H9 (cell line): ENCODE measurements at regions not wholly inside any gene's neighbourhood (a gene's known extent, or its start where the extent isn't known, plus 50 kb on each side); places are given as distances from the start of the nearest gene placed in this dataset.

Experiments
- DNase-seq: peaks from one replicate; pipeline ENCODE4 v3.0.0-alpha.2; 2017
- H2AFZ ChIP-seq: one replicate; pipeline ENCODE4 v1.6.1; 2013; ENCODE audit warnings: mild to moderate bottlenecking, low read length, control low read depth, moderate library complexity
- H2AK5ac ChIP-seq: 2 replicates; pipeline ENCODE4 v1.6.1; 2013; ENCODE audit warnings: low read length, control low read depth, mixed read lengths; ENCODE audit not compliant: insufficient read length
- H2BK120ac ChIP-seq: one replicate; pipeline ENCODE4 v1.6.1; 2013; ENCODE audit warnings: low read depth, mild to moderate bottlenecking, low read length, control low read depth, inconsistent platforms; ENCODE audit not compliant: poor library complexity, severe bottlenecking
- H2BK12ac ChIP-seq: 2 replicates; pipeline ENCODE4 v1.6.1; 2013; ENCODE audit warnings: low read length, control low read depth, mixed read lengths, low read depth; ENCODE audit not compliant: insufficient read length
- H2BK15ac ChIP-seq: 2 replicates; pipeline ENCODE4 v1.6.1; 2013; ENCODE audit warnings: low read depth, low read length, control low read depth
- H2BK20ac ChIP-seq: one replicate; pipeline ENCODE4 v1.6.1; 2013; ENCODE audit warnings: low read depth, mild to moderate bottlenecking, low read length, control low read depth, inconsistent platforms; ENCODE audit not compliant: poor library complexity, severe bottlenecking
- H2BK5ac ChIP-seq: 2 replicates; pipeline ENCODE4 v1.6.1; 2013; ENCODE audit warnings: low read length, control low read depth, mixed read lengths; ENCODE audit not compliant: insufficient read length
- H3K14ac ChIP-seq: 2 replicates; pipeline ENCODE4 v1.6.1; 2013; ENCODE audit warnings: low read length, control low read depth; ENCODE audit not compliant: insufficient read depth
- H3K18ac ChIP-seq: 2 replicates; pipeline ENCODE4 v1.6.1; 2013; ENCODE audit warnings: low read depth, mild to moderate bottlenecking, mixed read lengths, low read length, control low read depth; ENCODE audit not compliant: insufficient read length
- H3K23ac ChIP-seq: 2 replicates; pipeline ENCODE4 v1.6.1; 2013; ENCODE audit warnings: low read length, control low read depth, mixed read lengths, low read depth; ENCODE audit not compliant: insufficient read length
- H3K23me2 ChIP-seq: 2 replicates; pipeline ENCODE4 v1.6.1; 2013; ENCODE audit warnings: low read depth, mild to moderate bottlenecking, mixed read lengths, low read length, control low read depth; ENCODE audit not compliant: insufficient read length, poor library complexity, severe bottlenecking
- H3K27ac ChIP-seq: 2 replicates; pipeline ENCODE4 v1.5.1; 2013; ENCODE audit warnings: low read length, control low read depth, mixed read lengths, low read depth; ENCODE audit not compliant: insufficient read length
- H3K27me3 ChIP-seq: 2 replicates; pipeline ENCODE4 v1.6.1; 2013; ENCODE audit warnings: low read length, control low read depth, inconsistent platforms; ENCODE audit not compliant: insufficient read depth
- H3K4ac ChIP-seq: 2 replicates; pipeline ENCODE4 v1.6.1; 2013; ENCODE audit warnings: low read depth, mild to moderate bottlenecking, control low read depth, inconsistent platforms, low read length, moderate library complexity
- H3K4me1 ChIP-seq: 2 replicates; pipeline ENCODE4 v1.6.1; 2013; ENCODE audit warnings: low read length, control low read depth, inconsistent platforms; ENCODE audit not compliant: insufficient read depth
- H3K4me2 ChIP-seq: 2 replicates; pipeline ENCODE4 v1.6.1; 2013; ENCODE audit warnings: low read length, control low read depth, mixed read lengths; ENCODE audit not compliant: insufficient read length, insufficient read depth
- H3K56ac ChIP-seq: 2 replicates; pipeline ENCODE4 v1.6.1; 2013; ENCODE audit warnings: low read depth, mild to moderate bottlenecking, mixed read lengths, low read length, control low read depth; ENCODE audit not compliant: insufficient read length
- H3K79me1 ChIP-seq: 2 replicates; pipeline ENCODE4 v1.6.1; 2013; ENCODE audit warnings: low read depth, mild to moderate bottlenecking, moderate library complexity, low read length, control low read depth, inconsistent platforms; ENCODE audit not compliant: insufficient read depth, poor library complexity, severe bottlenecking
- H3K79me2 ChIP-seq: 2 replicates; pipeline ENCODE4 v1.6.1; 2013; ENCODE audit warnings: low read length, control low read depth, inconsistent platforms; ENCODE audit not compliant: insufficient read depth
- H3K9ac ChIP-seq: 2 replicates; pipeline ENCODE4 v1.6.1; 2013; ENCODE audit warnings: low read length, control low read depth, mixed read lengths; ENCODE audit not compliant: insufficient read length; ENCODE audit errors: extremely low read depth
- H3K9me3 ChIP-seq: one replicate; pipeline ENCODE4 v1.6.1; 2013; ENCODE audit warnings: low read depth, low read length, inconsistent platforms; ENCODE audit not compliant: control insufficient read depth
- H3T11ph ChIP-seq: one replicate; pipeline ENCODE4 v1.6.1; 2013; ENCODE audit warnings: mild to moderate bottlenecking, low read length, control low read depth, inconsistent platforms
- H4K20me1 ChIP-seq: one replicate; pipeline ENCODE4 v1.6.1; 2013; ENCODE audit not compliant: control insufficient read depth, insufficient read length, insufficient read depth
- H4K5ac ChIP-seq: 2 replicates; pipeline ENCODE4 v1.6.1; 2013; ENCODE audit warnings: low read depth, mild to moderate bottlenecking, mixed read lengths, low read length, control low read depth; ENCODE audit not compliant: insufficient read length
- H4K8ac ChIP-seq: replicated peaks from 2 replicates; pipeline ENCODE4 v1.6.1; 2013; ENCODE audit warnings: low read length, control low read depth, mixed read lengths, low read depth; ENCODE audit not compliant: insufficient read length
- H4K91ac ChIP-seq: 2 replicates; pipeline ENCODE4 v1.6.1; 2013; ENCODE audit warnings: low read depth, mild to moderate bottlenecking, moderate library complexity, mixed read lengths, low read length, control low read depth; ENCODE audit not compliant: insufficient read length
- H3K27ac Mint-ChIP-seq, 3 experiments: 2 replicates in 2 of 3; 3 replicates in 1 of 3; pipeline ENCODE4 v1.8.0; 2020 to 2021; ENCODE audit warnings: mixed read lengths in 3 of 3, mild to moderate bottlenecking in 1 of 3, moderate library complexity in 1 of 3
- H3K27me3 Mint-ChIP-seq: 2 replicates; pipeline ENCODE4 v1.8.0; 2021; ENCODE audit warnings: low read depth, mild to moderate bottlenecking, moderate library complexity, mixed read lengths
- H3K36me3 Mint-ChIP-seq, 3 experiments: 2 replicates in 2 of 3; 3 replicates in 1 of 3; pipeline ENCODE4 v1.8.0; 2020 to 2021; ENCODE audit warnings: low read depth in 3 of 3, mixed read lengths in 3 of 3; ENCODE audit not compliant: insufficient read depth in 1 of 3
- H3K4me1 Mint-ChIP-seq, 2 experiments: 2 replicates each; pipeline ENCODE4 v1.8.0; 2020; ENCODE audit warnings: mixed read lengths in 2 of 2
- H3K4me3 Mint-ChIP-seq, 2 experiments: 2 replicates in 1 of 2; 3 replicates in 1 of 2; pipeline ENCODE4 v1.8.0; 2020 to 2021; ENCODE audit warnings: mild to moderate bottlenecking in 2 of 2, mixed read lengths in 2 of 2, moderate library complexity in 1 of 2
- H3K9me3 Mint-ChIP-seq, 2 experiments: 2 replicates in 1 of 2; 3 replicates in 1 of 2; pipeline ENCODE4 v1.8.0; 2020; ENCODE audit warnings: mild to moderate bottlenecking in 2 of 2, mixed read lengths in 2 of 2, moderate library complexity in 1 of 2
- WGBS: extraction: QIAGEN DNeasy Blood & Tissue Kit; methylation state at CpG from one replicate; pipeline ENCODE4 v1.1.7; 2013; ENCODE audit warnings: missing lambda C conversion rate, low lambda C conversion rate, mixed read lengths; ENCODE audit not compliant: insufficient read length; ENCODE audit errors: extremely low coverage; 5-methylcytosine and 5-hydroxymethylcytosine counted together
- TF ChIP-seq, protein P1 (sequence below): fragments of 200-600 bp; sonication (generic); conservative IDR thresholded peaks from 3 replicates; pipeline ENCODE4 v1.8.0; 2021; ENCODE audit warnings: antibody characterized with exemption, mild to moderate bottlenecking

DNA sequence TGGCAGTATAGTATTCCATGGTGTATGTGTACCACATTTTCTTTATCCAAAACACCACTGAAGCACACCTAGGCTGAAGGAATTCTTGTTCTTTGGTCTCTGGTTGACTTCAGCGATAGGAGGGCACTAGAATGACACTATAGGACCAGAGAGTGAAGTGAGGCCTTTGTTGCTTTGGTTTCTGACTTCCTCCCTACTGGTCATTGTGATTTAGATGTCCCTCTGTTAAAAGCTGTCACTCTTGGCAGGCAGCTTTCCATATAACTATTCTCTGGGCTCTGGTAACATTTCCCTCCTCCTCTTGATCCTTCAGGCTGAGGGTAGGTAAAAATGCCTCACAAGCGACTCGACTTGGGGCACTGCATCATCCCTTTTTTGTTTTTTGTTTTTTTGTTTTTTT is 236.3 kb downstream of the MAFB start:
- H2BK5ac ChIP-seq = no peak overlapping the region
- Mint-ChIP-seq H3K9me3 (no peaks in the 10 kb centered on the region), H3K27ac (no peak overlapping the region), H3K4me1 (peaks cover 10 to 19% of the 10 kb centered on the region in 2 experiments), H3K36me3 (no peaks in the 10 kb centered on the region), H3K4me3 (no peak overlapping the region), H3K27me3 (peaks cover 1% of the 10 kb centered on the region; the same call in 1 of the 2 replicates)
- no peak overlapping the region for H3K4ac ChIP-seq
- H2BK20ac ChIP-seq = no peak overlapping the region
- no peak overlapping the region for H2AFZ ChIP-seq
- TF ChIP-seq, protein P1, sequence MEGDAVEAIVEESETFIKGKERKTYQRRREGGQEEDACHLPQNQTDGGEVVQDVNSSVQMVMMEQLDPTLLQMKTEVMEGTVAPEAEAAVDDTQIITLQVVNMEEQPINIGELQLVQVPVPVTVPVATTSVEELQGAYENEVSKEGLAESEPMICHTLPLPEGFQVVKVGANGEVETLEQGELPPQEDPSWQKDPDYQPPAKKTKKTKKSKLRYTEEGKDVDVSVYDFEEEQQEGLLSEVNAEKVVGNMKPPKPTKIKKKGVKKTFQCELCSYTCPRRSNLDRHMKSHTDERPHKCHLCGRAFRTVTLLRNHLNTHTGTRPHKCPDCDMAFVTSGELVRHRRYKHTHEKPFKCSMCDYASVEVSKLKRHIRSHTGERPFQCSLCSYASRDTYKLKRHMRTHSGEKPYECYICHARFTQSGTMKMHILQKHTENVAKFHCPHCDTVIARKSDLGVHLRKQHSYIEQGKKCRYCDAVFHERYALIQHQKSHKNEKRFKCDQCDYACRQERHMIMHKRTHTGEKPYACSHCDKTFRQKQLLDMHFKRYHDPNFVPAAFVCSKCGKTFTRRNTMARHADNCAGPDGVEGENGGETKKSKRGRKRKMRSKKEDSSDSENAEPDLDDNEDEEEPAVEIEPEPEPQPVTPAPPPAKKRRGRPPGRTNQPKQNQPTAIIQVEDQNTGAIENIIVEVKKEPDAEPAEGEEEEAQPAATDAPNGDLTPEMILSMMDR = no peak
- H3K23me2 ChIP-seq = no peaks in the 10 kb centered on the region
- H3K9ac ChIP-seq = no peak overlapping the region
- no peak overlapping the region for H2BK120ac ChIP-seq
- no peaks in the 10 kb centered on the region for H3K9me3 ChIP-seq
- H4K91ac ChIP-seq = no peak overlapping the region
- no peaks in the 10 kb centered on the region for H4K20me1 ChIP-seq
- H4K5ac ChIP-seq = no peak overlapping the region
- no peak overlapping the region for H2AK5ac ChIP-seq
- no peak overlapping the region for H3K56ac ChIP-seq
- H2BK15ac ChIP-seq = no peak overlapping the region
- H3K27me3 ChIP-seq = no peaks in the 10 kb centered on the region
- H3K14ac ChIP-seq = no peak overlapping the region
- H3K27ac ChIP-seq = no peak overlapping the region
- DNase-seq = no peak
- H3T11ph ChIP-seq = no peak overlapping the region
- H3K4me2 ChIP-seq = no peak overlapping the region
- no peak overlapping the region for H2BK12ac ChIP-seq
- no peak overlapping the region for H3K18ac ChIP-seq
- peaks cover 2% of the 10 kb centered on the region; the same call in 1 of the 2 replicates for H3K4me1 ChIP-seq
- no peaks in the 10 kb centered on the region for H3K79me2 ChIP-seq
- WGBS = no CpG with 5 or more reads among the region's 3 CpGs
- no peak overlapping the region for H4K8ac ChIP-seq
- no peak overlapping the region for H3K23ac ChIP-seq
- H3K79me1 ChIP-seq = no peaks in the 10 kb centered on the region
